ENCODE measurements at regions not wholly inside any gene's neighbourhood (a gene's known extent, or its start where the extent isn't known, plus 50 kb on each side); places are given as distances from the start of the nearest gene placed in this dataset.

DNA sequence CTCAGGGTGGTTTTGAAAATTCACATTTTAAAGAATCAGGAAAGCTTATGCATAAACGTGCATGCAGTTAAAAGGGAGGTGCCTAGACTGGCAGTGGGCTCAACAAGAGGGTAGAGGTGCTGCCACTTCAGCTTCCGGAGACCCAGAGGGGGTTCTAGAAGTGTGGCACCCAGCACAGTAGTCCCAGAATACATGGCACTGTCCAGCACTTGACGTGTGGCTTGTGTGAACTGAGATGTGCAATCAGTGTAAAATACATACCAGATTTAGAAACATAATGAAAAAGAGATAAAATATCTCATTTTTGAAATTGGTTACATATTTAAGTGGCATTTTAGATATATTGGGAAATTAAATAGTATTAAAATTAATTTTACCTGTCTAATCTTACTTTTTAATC lies 89.3 kb downstream of the RIN2 start:
- ATAC-seq (no peak), DNase-seq (ENCODE audit: low spot score) (no peak)
- Histone ChIP-seq H2AFZ (no peak overlapping the region), H3K4me2 (no peak overlapping the region), H3K27ac (ENCODE audit: low read depth) (no peak overlapping the region), H3K4me3 (no peak overlapping the region), H3K79me2 (replicated peaks; ENCODE audit: insufficient read depth) (no peaks in the 10 kb centered on the region), H3F3A (replicated peaks; ENCODE audit: low read depth) (no peaks in the 10 kb centered on the region), H3K36me3 (ENCODE audit: insufficient read depth) (no peaks in the 10 kb centered on the region), H3K9me2 (ENCODE audit: insufficient read depth) (0 out of 2 replicates have a peak, but pooled peaks cover 3% of the 10 kb centered on the region), H3K4me1 (ENCODE audit: insufficient read depth) (no peaks in the 10 kb centered on the region), H4K20me1 (replicated peaks; ENCODE audit: insufficient read depth) (no peaks in the 10 kb centered on the region), H3K27me3 (ENCODE audit: insufficient read depth) (no peaks in the 10 kb centered on the region)
- H3K9me3 Mint-ChIP-seq: peaks cover 6% of the 10 kb centered on the region
- TF ChIP-seq, protein P1, sequence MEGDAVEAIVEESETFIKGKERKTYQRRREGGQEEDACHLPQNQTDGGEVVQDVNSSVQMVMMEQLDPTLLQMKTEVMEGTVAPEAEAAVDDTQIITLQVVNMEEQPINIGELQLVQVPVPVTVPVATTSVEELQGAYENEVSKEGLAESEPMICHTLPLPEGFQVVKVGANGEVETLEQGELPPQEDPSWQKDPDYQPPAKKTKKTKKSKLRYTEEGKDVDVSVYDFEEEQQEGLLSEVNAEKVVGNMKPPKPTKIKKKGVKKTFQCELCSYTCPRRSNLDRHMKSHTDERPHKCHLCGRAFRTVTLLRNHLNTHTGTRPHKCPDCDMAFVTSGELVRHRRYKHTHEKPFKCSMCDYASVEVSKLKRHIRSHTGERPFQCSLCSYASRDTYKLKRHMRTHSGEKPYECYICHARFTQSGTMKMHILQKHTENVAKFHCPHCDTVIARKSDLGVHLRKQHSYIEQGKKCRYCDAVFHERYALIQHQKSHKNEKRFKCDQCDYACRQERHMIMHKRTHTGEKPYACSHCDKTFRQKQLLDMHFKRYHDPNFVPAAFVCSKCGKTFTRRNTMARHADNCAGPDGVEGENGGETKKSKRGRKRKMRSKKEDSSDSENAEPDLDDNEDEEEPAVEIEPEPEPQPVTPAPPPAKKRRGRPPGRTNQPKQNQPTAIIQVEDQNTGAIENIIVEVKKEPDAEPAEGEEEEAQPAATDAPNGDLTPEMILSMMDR (conservative IDR thresholded peaks at IDR 0.05; ENCODE audit: low read depth in 2 of 2): no peak
- TF ChIP-seq ZNF331 (CRISPR knock-in tag; IDR thresholded peaks at IDR 0.05; ENCODE audit: low read depth) (no peak), ZNF114 (CRISPR knock-in tag; IDR thresholded peaks at IDR 0.05) (no peak), EZH2phosphoT487 (IDR thresholded peaks at IDR 0.05; ENCODE audit: unreplicated experiment) (no peak), STAT1 (IDR thresholded peaks at IDR 0.05; ENCODE audit: unreplicated experiment) (no peak), POLR2AphosphoS5 (IDR thresholded peaks at IDR 0.05; ENCODE audit: low read depth) (no peak), CREB1 (CRISPR knock-in tag; IDR thresholded peaks at IDR 0.05; ENCODE audit: low read depth) (no peak), EZH2 (IDR thresholded peaks at IDR 0.05; ENCODE audit: low read depth, unreplicated experiment) (no peak)
- TF ChIP-seq, protein P2, sequence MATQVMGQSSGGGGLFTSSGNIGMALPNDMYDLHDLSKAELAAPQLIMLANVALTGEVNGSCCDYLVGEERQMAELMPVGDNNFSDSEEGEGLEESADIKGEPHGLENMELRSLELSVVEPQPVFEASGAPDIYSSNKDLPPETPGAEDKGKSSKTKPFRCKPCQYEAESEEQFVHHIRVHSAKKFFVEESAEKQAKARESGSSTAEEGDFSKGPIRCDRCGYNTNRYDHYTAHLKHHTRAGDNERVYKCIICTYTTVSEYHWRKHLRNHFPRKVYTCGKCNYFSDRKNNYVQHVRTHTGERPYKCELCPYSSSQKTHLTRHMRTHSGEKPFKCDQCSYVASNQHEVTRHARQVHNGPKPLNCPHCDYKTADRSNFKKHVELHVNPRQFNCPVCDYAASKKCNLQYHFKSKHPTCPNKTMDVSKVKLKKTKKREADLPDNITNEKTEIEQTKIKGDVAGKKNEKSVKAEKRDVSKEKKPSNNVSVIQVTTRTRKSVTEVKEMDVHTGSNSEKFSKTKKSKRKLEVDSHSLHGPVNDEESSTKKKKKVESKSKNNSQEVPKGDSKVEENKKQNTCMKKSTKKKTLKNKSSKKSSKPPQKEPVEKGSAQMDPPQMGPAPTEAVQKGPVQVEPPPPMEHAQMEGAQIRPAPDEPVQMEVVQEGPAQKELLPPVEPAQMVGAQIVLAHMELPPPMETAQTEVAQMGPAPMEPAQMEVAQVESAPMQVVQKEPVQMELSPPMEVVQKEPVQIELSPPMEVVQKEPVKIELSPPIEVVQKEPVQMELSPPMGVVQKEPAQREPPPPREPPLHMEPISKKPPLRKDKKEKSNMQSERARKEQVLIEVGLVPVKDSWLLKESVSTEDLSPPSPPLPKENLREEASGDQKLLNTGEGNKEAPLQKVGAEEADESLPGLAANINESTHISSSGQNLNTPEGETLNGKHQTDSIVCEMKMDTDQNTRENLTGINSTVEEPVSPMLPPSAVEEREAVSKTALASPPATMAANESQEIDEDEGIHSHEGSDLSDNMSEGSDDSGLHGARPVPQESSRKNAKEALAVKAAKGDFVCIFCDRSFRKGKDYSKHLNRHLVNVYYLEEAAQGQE (IDR thresholded peaks at IDR 0.05; ENCODE audit: unreplicated experiment): no peak
- TF ChIP-seq, protein P3, sequence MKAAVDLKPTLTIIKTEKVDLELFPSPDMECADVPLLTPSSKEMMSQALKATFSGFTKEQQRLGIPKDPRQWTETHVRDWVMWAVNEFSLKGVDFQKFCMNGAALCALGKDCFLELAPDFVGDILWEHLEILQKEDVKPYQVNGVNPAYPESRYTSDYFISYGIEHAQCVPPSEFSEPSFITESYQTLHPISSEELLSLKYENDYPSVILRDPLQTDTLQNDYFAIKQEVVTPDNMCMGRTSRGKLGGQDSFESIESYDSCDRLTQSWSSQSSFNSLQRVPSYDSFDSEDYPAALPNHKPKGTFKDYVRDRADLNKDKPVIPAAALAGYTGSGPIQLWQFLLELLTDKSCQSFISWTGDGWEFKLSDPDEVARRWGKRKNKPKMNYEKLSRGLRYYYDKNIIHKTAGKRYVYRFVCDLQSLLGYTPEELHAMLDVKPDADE (IDR thresholded peaks at IDR 0.05): no peak
- H3K27me3 Mint-ChIP-seq (ENCODE audit: insufficient read depth, low read depth, poor library complexity): peaks cover 5% of the 10 kb centered on the region
- no peak overlapping the region for H3K27ac Mint-ChIP-seq
- peaks cover 5% of the 10 kb centered on the region; the same call in 2 of the 3 replicates for H3K4me1 Mint-ChIP-seq
- H3K36me3 Mint-ChIP-seq (ENCODE audit: low read depth): peaks cover 4% of the 10 kb centered on the region; the same call in 2 of the 3 replicates
- H3K4me3 Mint-ChIP-seq: no peak overlapping the region

All from GM23338 (cell line).